ENCODE measurements at regions not wholly inside any gene's neighbourhood (a gene's known extent, or its start where the extent isn't known, plus 50 kb on each side); places are given as distances from the start of the nearest gene placed in this dataset.

- Histone ChIP-seq H3K9ac (ENCODE audit: low read depth in 2 of 2, low read length in 2 of 2) (no peak overlapping the region), H3K4me3 (no peak overlapping the region), H3K4me1 (no peaks in the 10 kb centered on the region), H3K9me3 (no peaks in the 10 kb centered on the region), H3K36me3 (no peaks in the 10 kb centered on the region), H3K27me3 (no peaks in the 10 kb centered on the region), H3K27ac (no peak overlapping the region)
- intact Hi-C loops (cut with DNase I) = no loop called here
- TF ChIP-seq CTCF (IDR thresholded peaks at IDR 0.05) = no peak
- DNase-seq = no peak
Measured at GRCh38 chr5:3893975-3894374, 298.3 kb downstream of the IRX1 start.

DNA sequence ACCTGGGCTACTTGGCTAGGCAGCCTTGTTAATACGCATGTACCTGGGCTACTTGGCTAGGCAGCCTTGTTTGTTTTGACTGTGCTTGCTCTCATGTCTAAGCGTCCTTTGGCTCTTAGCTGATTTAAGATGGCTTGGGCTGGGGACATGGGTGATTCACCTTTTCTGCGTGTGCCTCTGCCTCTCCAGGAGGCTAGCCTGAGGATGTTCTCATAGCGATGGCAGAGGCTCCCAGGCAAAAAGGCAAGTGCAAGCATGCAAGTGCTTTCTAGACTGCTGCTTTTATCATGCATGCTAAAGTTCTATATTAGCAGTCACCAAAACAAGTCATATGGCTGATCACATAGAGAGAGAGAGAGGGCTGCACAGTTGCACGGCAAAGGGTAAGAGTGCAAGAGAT is 300.5 kb downstream of the IRX1 start:
- H3K9me3 ChIP-seq = no peaks in the 10 kb centered on the region
- DNase-seq = no peak
- no peak overlapping the region for H3K27ac ChIP-seq
- TF ChIP-seq CTCF (IDR thresholded peaks at IDR 0.05) = no peak
- no peak overlapping the region for H3K4me3 ChIP-seq
- intact Hi-C loops (cut with DNase I) = no loop called here
- no peaks in the 10 kb centered on the region for H3K36me3 ChIP-seq
- no peaks in the 10 kb centered on the region for H3K4me1 ChIP-seq
- H3K27me3 ChIP-seq = no peaks in the 10 kb centered on the region
- H3K9ac ChIP-seq (ENCODE audit: low read depth in 2 of 2, low read length in 2 of 2) = no peak overlapping the region

GRCh38 chr5:3899093-3899492 is 303.5 kb downstream of the IRX1 start:
- intact Hi-C loops (cut with DNase I) = no loop called here
- Histone ChIP-seq H3K4me1 (no peaks in the 10 kb centered on the region), H3K4me3 (no peak overlapping the region), H3K9ac (ENCODE audit: low read depth in 2 of 2, low read length in 2 of 2) (no peak overlapping the region), H3K27ac (no peak overlapping the region), H3K9me3 (no peaks in the 10 kb centered on the region), H3K36me3 (no peaks in the 10 kb centered on the region), H3K27me3 (no peaks in the 10 kb centered on the region)
- no peak for DNase-seq
- TF ChIP-seq CTCF (IDR thresholded peaks at IDR 0.05) = no peak

DNA sequence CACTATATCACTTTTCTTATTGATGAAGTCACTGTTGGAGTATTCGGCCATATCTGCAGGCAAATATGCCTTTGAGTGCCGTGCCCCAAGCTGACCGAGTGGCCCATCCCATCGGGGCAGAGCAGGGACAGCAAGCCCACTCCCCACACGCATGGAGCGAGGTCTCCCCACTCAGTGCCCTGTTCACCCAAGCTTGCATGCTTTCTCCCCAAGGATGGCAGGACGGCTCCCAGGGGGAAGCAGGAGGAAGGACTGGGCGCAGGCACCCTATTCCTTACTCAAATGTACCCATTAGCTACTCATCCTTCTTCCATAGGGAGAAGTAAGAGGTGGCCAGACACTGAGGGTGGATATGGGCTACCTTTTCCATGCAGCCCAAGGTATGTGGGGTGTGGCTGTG is 309.0 kb downstream of the IRX1 start:
- Histone ChIP-seq H3K27ac (no peak overlapping the region), H3K4me3 (no peak overlapping the region), H3K4me1 (no peaks in the 10 kb centered on the region), H3K9ac (ENCODE audit: low read depth in 2 of 2, low read length in 2 of 2) (no peak overlapping the region), H3K27me3 (no peaks in the 10 kb centered on the region), H3K9me3 (no peaks in the 10 kb centered on the region), H3K36me3 (no peaks in the 10 kb centered on the region)
- no peak for DNase-seq
- TF ChIP-seq CTCF (IDR thresholded peaks at IDR 0.05) = no peak
- intact Hi-C loops (cut with DNase I) = no loop called here

GRCh38 chr5:3905031-3905430 is 309.4 kb downstream of the IRX1 start:
- TF ChIP-seq CTCF (IDR thresholded peaks at IDR 0.05) = no peak
- intact Hi-C loops (cut with DNase I) = no loop called here
- Histone ChIP-seq H3K9me3 (no peaks in the 10 kb centered on the region), H3K27me3 (no peaks in the 10 kb centered on the region), H3K27ac (no peak overlapping the region), H3K36me3 (no peaks in the 10 kb centered on the region), H3K4me1 (no peaks in the 10 kb centered on the region), H3K4me3 (no peak overlapping the region), H3K9ac (ENCODE audit: low read depth in 2 of 2, low read length in 2 of 2) (no peak overlapping the region)
- DNase-seq = no peak

GRCh38 chr5:3905521-3905920 is 309.9 kb downstream of the IRX1 start:
- Histone ChIP-seq H3K9me3 (no peaks in the 10 kb centered on the region), H3K27ac (no peak overlapping the region), H3K9ac (ENCODE audit: low read depth in 2 of 2, low read length in 2 of 2) (no peak overlapping the region), H3K27me3 (no peaks in the 10 kb centered on the region), H3K36me3 (no peaks in the 10 kb centered on the region), H3K4me1 (no peaks in the 10 kb centered on the region), H3K4me3 (no peak overlapping the region)
- TF ChIP-seq CTCF (IDR thresholded peaks at IDR 0.05) = no peak
- intact Hi-C loops (cut with DNase I) = no loop called here
- no peak for DNase-seq

Data from colonic mucosa (tissue), 4 donors.